Pulmonary artery endothelial cell (primary cell): ENCODE measurements at regions not wholly inside any gene's neighbourhood (a gene's known extent, or its start where the extent isn't known, plus 50 kb on each side); places are given as distances from the start of the nearest gene placed in this dataset.
"Not testable (repeated sequence)": the region's sequence is repeated elsewhere in the genome, so short reads cannot be mapped to it uniquely, and the experiment has no call there.

Source experiments
- DNase-seq: peaks from one replicate; pipeline ENCODE4 v3.0.0-alpha.2; 2011; ENCODE audit warnings: low read depth, low spot score

GRCh38 chr1:148361427-148362215 is 121.5 kb downstream of the PPIAL4G start:
- not testable (repeated sequence) for DNase-seq

- DNase-seq: no peak
Measured at GRCh38 chr1:148357037-148357436, 126.1 kb downstream of the PPIAL4G start.

- DNase-seq: no peak
Measured at GRCh38 chr1:148355976-148356375, 127.1 kb downstream of the PPIAL4G start.

- no peak for DNase-seq
Measured at GRCh38 chr1:148354913-148355308, 128.2 kb downstream of the PPIAL4G start.

- no peak for DNase-seq
Measured at GRCh38 chr1:148354284-148354912, 128.7 kb downstream of the PPIAL4G start.

GRCh38 chr1:148353461-148354283 is 129.4 kb downstream of the PPIAL4G start:
- no peak for DNase-seq

GRCh38 chr1:148352470-148353053 is 130.5 kb downstream of the PPIAL4G start:
- DNase-seq: no peak

- DNase-seq: no peak
Measured at GRCh38 chr1:148347781-148348180, 135.3 kb downstream of the PPIAL4G start.

- not testable (repeated sequence) for DNase-seq
Measured at GRCh38 chr1:148345659-148346151, 137.4 kb downstream of the PPIAL4G start.

GRCh38 chr1:148344651-148345050 is 138.5 kb downstream of the PPIAL4G start:
- DNase-seq: not testable (repeated sequence)

GRCh38 chr1:148341729-148342128 is 141.4 kb downstream of the PPIAL4G start:
- not testable (repeated sequence) for DNase-seq

- DNase-seq: not testable (repeated sequence)
Measured at GRCh38 chr1:148336121-148336918, 146.8 kb downstream of the PPIAL4G start.

- peak; percentile 35 for DNase-seq
Measured at GRCh38 chr1:148334339-148335130, 148.6 kb downstream of the PPIAL4G start.

GRCh38 chr1:148333875-148334338 is 149.2 kb downstream of the PPIAL4G start:
- no peak for DNase-seq

GRCh38 chr1:148328884-148329283 is 154.2 kb downstream of the PPIAL4G start:
- no peak for DNase-seq

GRCh38 chr1:148325031-148325430 is 158.1 kb downstream of the PPIAL4G start:
- not testable (repeated sequence) for DNase-seq

- DNase-seq: not testable (repeated sequence)
Measured at GRCh38 chr1:148324465-148324864, 158.6 kb downstream of the PPIAL4G start.

GRCh38 chr1:148320079-148320478 is 163.0 kb downstream of the PPIAL4G start:
- not testable (repeated sequence) for DNase-seq

GRCh38 chr1:148318904-148319242 is 164.2 kb downstream of the PPIAL4G start:
- no peak for DNase-seq
